Astrocyte of the spinal cord (primary cell): ENCODE measurements at regions not wholly inside any gene's neighbourhood (a gene's known extent, or its start where the extent isn't known, plus 50 kb on each side); places are given as distances from the start of the nearest gene placed in this dataset.

Experiments
- DNase-seq: peaks from one replicate; pipeline ENCODE4 v3.0.0; 2011; ENCODE audit warnings: low read depth, low spot score
- H3K4me3 ChIP-seq: 2 replicates; pipeline ENCODE4 v1.5.1; 2011; ENCODE audit warnings: low read depth, mild to moderate bottlenecking, low read length, moderate library complexity
- CTCF ChIP-seq: IDR thresholded peaks from 2 replicates; pipeline ENCODE4 v1.5.1; 2012; ENCODE audit warnings: low read depth, mild to moderate bottlenecking, low read length, inconsistent platforms
- in situ Hi-C: cut with HindIII; loops from 2 replicates; pipeline ENCODE4 v1.10.0; 2017; ENCODE audit warnings: low sequenced_read_pairs

GRCh38 chrX:98523026-98523425 lies 1639.3 kb downstream of the RPA4 start:
- no peak for DNase-seq
- no peak overlapping the region for H3K4me3 ChIP-seq
- no peak for TF ChIP-seq CTCF
- in situ Hi-C loops, result no loop called here

GRCh38 chrX:98523521-98523920 lies 1639.8 kb downstream of the RPA4 start:
- in situ Hi-C loops, result no loop called here
- no peak for DNase-seq
- H3K4me3 ChIP-seq, result no peak overlapping the region
- TF ChIP-seq CTCF, result no peak

DNA sequence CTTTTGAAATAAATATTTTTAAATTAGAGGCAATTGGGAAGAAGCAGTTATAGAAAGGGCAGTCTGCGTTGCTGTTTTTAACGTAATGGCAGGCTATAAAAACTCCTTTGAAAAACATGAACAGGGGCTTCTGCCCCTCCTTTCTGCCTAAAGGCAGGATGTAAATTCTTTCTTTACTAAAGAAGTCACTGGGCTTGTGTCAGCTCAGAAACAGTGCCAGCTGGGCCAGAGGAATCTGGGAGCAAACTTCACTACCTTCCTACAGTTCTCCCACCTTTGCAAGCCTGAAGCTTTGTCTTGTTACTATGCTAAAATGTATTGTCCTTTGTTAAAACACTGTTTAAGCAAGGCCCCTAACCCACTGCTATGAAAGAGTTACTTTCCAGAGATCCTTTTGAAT lies 1664.8 kb downstream of the RPA4 start:
- DNase-seq, result no peak
- no peak overlapping the region for H3K4me3 ChIP-seq
- in situ Hi-C loops, result no loop called here
- TF ChIP-seq CTCF, result no peak

- no peak for DNase-seq
- no peak overlapping the region for H3K4me3 ChIP-seq
- no peak for TF ChIP-seq CTCF
- in situ Hi-C loops, result no loop called here
These were observed 1685.1 kb downstream of the RPA4 start for GRCh38 chrX:98568795-98569194.

DNA sequence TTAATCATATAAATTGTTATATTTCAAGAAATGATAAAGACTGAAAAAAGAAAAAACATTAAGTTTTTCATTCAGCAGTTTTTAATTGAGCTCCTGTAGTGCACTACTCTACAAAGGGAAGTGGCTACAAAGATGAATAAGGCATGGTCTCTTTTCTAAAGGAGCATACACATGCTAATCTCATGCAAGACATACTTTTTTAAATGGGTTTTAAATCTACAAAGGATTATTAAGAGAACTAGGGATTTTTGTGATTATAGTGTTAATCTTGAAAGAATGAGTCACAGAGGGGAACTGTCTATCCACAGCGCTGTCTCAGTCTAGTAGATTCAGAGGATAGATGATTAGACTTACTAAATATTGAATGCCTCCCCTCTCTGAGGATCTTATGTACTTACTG lies 1722.2 kb downstream of the RPA4 start:
- no peak overlapping the region for H3K4me3 ChIP-seq
- in situ Hi-C loops, result no loop called here
- no peak for DNase-seq
- no peak for TF ChIP-seq CTCF

- no peak for DNase-seq
- H3K4me3 ChIP-seq, result no peak overlapping the region
- no peak for TF ChIP-seq CTCF
- in situ Hi-C loops, result no loop called here
These were observed 1724.0 kb downstream of the RPA4 start for GRCh38 chrX:98607739-98608138.

- TF ChIP-seq CTCF, result no peak
- in situ Hi-C loops, result no loop called here
- H3K4me3 ChIP-seq, result no peak overlapping the region
- no peak for DNase-seq
These were observed 1743.9 kb downstream of the RPA4 start for GRCh38 chrX:98627645-98628044.
